Stimulated activated CD8-positive, alpha-beta memory T cell treated with anti-CD3 and anti-CD28 coated beads, Interleukin-7, amount 100 ng/mL, for 24 hours (primary cell): ENCODE measurements at regions not wholly inside any gene's neighbourhood (a gene's known extent, or its start where the extent isn't known, plus 50 kb on each side); places are given as distances from the start of the nearest gene placed in this dataset.
"Not testable (repeated sequence)": the region's sequence is repeated elsewhere in the genome, so short reads cannot be mapped to it uniquely, and the experiment has no call there.

Experiments used
- DNase-seq: peaks from one replicate; pipeline ENCODE4 v3.0.0-alpha.2; 2020; ENCODE audit warnings: low read depth

DNA sequence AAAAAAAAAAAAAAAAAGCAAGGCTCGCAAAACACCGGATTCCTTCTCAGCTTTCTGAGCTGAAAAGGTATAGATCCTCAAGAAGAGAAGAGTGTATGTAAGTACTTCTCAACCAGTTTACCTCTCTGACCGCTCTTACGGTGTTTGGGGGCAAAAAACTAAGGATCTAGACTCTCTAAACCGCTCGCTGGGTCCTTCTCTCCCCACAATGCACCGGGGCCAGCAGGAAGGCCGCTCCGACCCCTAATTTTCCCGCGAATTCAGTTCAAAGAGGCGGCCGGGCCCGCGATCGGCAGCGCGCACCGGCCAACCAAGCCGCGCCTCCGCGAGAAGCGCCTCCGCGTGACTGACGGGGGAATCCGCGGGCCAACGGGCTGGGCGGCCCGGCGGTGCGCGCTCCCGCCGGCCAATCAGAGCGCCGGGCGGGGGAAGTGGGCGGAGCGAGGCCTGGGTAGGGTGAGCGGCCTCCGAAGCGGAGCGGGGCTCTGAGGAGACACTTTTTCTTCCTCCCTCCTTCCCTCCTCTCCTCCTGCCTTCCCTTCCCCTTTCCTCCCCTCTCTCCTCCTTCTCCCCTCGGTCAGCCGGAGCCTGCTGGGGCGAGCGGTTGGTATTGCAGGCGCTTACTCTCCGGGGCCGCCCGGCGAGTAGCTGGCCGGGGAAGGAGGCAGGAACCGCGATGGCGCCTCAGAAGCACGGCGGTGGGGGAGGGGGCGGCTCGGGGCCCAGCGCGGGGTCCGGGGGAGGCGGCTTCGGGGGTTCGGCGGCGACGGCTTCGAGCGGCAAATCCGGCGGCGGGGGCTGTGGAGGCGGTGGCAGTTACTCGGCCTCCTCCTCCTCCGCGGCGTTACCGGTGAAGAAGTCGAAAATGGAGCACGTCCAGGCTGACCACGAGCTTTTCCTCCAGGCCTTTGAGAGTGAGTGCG, 93.0 kb downstream of the CRLF3 start:
- DNase-seq: peak; percentile 57

DNA sequence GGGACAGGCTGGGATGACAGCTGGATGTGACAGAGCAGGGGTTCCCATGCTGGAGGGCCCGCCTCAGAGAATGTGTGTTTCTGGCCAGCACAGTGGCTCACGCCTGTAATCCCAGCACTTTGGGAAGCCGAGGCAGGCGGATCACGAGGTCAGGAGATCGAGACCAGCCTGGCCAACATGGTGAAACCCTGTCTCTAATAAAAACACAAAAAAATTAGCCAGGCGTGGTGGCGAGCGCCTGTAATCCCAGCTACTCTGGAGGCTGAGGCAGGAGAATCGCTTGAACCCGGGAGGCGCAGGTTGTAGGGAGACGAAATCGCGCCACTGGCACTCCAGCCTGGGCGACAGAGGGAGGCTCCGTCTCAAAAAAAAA, 93.7 kb downstream of the CRLF3 start:
- not testable (repeated sequence) for DNase-seq

DNA sequence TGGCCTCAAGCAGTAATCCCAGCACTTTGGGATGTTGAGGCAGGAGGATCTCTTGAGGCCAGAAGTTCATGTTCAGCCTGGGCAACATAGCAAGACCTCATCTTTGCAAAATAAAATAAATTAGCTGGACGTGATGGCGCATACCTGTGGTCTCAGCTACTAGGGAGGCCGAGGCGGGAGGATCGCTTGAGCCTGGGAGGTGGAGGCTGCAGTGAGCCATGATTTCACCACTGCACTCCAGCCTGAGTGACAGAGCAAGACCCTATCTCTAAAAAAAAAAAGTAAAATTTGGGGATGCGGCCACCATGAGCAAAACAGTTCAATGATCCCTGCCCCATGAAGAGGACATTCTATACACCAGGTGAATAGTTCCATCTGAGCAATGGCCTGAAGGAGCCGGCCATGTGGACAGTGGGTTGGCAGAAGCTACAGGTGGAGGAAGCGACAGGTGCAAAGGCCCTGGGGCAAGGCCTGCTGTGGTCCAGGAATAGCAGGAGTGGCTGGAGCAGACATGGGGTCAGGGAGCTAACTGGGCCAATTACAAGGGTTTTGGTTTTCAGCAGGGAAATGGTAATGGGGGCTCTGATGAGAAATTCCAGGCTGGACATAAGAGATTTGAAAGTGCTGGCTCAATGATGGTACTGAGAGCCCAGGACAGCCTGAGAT, 94.2 kb downstream of the CRLF3 start:
- not testable (repeated sequence) for DNase-seq

- not testable (repeated sequence) for DNase-seq
These were observed 94.9 kb downstream of the CRLF3 start for GRCh38 chr17:30729471-30730170.

DNA sequence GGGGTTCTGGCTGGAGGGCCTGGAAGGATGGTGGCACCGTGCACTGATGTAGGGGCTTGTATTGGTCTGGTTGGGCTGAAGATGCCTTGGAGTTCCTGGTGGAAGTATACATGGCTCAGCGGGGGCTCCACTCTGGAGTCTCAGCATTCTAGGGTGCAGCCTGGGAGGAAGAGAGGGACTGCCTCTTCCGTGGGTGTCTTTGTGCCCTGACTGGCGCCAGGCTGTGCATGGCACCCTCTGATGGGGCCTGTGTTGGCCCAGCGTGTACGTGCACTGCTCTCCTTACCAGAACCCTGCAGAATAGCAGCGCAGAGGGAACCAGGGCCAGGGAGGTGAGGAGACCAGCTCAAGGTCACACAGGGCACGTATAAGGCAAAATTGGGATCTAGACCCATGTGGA, 97.0 kb downstream of the CRLF3 start:
- DNase-seq: not testable (repeated sequence)

DNA sequence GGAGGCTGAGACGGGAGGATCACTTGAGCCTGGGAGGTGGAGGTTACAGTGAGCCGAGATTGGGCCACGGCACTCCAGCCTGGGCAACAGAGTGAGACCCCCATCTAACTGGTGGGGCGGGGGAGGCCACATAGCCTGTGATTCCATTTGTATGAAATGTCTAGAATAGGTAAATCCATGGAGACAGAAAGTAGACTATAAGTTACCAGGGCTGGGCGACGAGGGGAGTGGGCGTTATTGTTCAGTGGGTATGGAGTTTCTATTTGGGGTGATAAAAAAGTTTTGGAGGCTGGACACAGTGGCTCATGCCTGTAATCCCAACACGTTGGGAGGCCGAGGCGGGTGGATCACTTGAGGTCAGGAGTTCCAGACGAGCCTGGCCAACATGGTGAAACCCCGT, 97.8 kb downstream of the CRLF3 start:
- DNase-seq: not testable (repeated sequence)

DNA sequence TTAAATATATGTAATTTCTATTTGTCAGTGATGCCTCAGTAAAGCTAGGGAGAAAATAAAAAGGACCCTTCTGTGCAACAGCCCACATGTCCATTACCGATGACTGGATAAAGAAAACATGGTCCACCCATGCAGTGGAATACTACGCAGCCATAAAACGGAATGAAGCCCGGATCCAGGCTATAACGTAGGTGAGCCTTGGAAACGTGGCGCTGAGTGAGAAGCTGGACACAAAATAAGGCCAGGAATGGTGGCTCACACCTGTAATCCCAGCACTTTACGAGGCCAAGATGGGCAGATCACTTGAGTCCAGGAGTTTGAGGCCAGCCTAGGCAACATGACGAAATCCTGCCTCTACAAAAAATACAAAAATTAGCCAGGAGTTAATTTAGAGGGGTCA, 98.2 kb downstream of the CRLF3 start:
- DNase-seq: not testable (repeated sequence)

DNA sequence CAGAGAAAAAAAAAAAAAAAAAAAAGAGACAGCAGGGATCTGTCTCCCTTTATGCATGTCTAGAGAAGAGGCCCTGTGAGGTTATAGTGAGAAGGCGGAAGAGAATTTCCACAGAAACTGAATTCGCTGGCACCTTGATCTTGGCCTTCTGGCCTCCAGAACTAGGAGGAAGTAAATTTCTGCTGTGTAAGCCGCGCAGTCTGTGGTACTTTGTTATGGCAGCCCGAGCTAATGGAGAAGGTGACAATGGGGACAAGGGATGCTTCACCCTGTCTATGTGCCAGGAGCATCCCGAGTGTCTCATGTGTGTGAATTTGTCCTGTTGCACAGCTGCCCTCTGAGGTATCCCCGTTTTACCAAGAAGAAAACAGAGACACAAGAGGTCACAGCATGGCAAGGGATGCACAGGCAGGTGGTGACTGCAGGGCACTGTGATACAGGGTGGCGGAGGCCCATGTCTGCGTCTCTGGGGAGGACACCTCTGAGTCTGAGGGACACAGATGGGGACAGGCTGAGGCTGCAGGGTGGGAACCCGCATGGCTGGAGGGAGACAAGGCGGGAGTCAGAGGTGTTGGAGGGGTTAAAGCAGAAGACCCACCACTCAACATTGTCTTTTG, 100.3 kb downstream of the CRLF3 start:
- DNase-seq: not testable (repeated sequence)

GRCh38 chr17:30722114-30722780, 102.2 kb downstream of the CRLF3 start:
- not testable (repeated sequence) for DNase-seq

DNA sequence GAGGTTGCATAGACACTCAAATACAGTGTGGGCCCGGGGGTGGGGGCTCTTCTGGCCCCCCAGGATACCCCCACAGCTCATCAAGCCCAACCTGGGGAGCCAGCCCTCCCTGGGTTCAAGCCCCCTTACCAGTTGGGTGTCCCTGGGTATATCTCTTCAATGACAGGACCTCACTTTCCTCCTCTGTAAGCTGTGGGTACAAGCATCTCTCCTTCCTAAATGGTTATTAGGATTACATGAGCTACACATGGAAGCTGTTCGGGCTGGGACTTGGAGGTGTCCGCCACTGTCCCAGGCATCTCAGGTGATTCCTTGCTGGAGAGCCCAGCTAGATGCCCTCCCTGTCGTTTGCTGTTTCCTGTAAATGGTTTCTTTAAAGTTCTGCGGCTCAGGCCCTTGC, 103.5 kb downstream of the CRLF3 start:
- DNase-seq: not testable (repeated sequence)

- no peak for DNase-seq
These were observed 104.5 kb downstream of the CRLF3 start for GRCh38 chr17:30720013-30720471.

DNA sequence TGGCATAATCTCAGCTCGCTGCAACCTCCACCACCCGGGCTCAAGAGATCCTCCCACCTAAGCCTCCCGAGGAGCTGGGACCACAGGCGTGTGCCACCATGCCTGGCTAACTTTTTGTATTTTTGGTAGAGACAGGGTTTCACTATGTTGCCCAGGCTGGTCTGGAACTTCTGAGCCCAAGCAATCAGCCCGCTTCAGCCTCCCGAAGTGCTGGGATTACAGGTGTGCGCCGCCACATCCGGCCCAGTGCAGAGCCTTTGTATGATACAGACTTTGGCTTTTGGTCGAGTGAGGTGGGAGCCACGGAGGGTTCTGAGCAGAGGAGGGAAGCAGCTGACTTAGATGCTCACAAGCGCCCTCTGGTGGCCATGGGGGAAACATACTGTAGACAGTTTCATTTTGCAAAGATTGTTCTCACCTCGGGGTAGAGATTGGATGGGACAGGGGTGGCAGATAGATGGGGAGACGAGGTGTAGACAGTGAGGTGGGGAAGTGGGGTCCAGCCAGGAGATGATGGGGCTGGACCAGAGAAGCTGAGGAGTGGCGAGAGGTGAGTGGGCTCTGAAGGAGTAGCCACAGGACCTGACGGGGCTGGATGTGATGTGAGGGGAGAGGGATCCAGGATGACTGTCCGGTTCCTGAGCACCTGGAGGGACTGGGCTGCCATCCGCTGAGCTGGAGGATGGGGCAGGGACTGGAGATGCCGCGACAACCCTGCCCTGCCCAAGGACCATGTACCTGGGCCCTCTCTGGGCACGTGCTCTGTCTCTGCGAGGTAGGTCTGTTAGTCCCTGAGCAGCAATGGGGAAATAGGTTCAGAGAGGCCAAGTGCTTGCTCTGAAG, 105.1 kb downstream of the CRLF3 start:
- DNase-seq: peak; percentile 62

DNA sequence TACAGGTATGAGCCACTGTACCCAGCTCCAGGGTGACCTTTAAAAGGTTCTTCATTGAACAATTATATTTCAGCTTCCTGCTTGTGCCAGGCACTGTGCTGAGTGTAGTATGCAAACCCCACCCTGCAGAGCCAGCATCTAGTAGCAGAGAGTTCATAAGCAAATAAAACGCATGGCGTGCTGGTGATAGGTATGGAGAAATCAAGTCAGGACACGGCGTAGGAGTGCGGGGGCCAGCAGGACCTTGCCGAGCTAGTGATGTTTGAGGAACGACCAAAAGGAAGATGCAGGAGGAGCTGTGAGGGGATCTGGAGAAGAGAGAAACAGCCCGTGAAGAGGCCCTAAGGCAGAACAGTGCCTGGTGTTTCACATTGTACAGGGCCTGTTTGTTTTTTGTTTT, 105.8 kb downstream of the CRLF3 start:
- not testable (repeated sequence) for DNase-seq

GRCh38 chr17:30718099-30718447, 106.4 kb downstream of the CRLF3 start:
- not testable (repeated sequence) for DNase-seq

DNA sequence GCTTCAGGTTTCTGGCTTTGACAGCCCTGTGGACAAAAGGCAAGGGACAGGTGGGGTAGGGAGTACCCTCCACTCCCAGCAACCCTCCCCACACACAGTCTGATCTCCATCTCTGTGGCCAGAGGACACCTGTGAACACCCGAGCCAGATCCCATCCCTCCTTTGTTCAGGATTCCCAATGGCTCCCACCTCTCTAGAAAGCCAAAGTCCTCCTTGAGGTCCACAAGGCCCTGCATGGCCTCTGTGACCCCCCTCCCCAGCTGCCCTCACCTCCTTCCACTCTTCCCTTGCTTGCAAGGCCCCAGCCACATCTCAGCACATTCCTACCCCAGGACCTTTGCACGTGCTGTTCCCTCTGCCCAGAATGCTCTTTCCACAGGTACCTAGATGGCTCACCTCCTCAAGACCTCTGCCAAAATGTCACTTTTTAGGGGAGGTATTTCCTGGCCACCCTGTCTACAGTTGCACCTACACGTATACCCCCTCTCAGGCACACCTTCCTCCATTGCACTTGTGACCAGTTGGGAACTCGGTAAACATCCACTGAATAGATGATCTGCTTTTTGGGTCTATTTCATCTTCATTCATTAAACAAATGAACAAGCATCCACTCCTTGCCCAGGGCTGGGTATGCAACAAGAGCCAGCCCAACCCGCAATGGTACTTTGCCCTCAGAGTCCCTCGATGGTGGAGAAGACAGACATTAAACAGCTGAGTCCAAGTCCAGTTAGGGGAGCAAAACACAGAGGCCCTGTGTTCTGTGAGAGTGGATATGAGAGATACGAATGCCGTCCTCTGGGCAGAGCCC, 107.0 kb downstream of the CRLF3 start:
- no peak for DNase-seq

GRCh38 chr17:30716461-30717290, 107.8 kb downstream of the CRLF3 start:
- DNase-seq: no peak

DNA sequence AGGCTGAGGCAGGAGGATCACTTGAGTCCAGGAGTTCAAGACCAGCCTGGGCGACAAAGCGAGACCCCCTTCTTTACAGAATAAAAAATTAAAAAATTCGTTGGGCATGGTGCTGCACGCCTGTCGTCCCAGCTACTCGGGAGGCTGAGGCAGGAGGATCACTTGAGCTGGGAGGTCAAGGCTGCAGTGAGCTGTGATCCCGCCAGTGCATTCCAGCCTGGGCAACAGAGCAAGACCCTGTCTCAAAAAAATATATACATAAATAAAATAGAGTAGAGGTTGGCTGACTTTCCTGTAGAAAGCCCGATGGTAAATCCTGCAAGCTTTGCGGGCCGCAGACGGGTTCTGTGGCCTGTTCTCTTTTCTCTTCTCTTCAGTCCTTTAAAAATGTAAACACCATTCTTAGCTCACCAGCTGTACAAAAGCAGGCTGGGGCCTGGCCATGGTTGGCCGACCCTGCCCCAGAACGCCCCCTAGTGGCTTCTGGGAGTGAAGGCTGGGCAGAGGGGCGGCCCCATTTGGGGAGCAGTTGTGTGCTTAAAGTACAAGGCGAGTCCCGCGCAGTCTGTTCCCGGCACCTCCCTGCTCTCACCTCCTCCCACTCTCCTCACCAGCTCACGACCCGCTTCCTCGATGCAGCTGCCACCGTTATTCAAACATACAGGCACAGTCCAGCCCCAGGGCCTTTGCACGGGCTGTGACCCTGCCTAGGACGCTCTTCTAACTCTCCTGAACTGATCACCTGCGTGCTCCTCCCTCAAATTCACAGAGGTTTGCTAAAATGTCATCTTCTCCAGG, 109.5 kb downstream of the CRLF3 start:
- DNase-seq: not testable (repeated sequence)

DNA sequence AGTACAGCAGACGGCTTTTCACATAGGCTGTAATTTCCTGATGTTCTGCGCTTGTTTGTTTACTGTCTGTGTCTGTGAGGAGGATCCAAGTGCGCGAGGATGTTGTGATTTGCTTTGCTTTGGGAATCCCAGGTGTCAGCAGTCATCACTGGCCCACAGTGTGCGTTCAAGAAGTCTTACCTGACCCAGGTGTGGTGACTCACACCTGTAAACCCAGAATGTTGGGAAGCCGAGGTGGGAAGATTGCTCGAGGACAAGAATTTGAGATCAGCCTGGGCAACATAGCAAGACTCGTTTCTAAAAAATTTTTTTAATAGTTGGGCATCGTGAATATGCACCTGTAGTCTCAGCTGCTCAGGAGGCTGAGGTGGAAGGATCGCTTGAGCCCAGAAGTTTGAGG, 110.7 kb downstream of the CRLF3 start:
- not testable (repeated sequence) for DNase-seq
